GM21529 (cell line): ENCODE measurements at regions not wholly inside any gene's neighbourhood (a gene's known extent, or its start where the extent isn't known, plus 50 kb on each side); places are given as distances from the start of the nearest gene placed in this dataset.
"Not testable (repeated sequence)": the region's sequence is repeated elsewhere in the genome, so short reads cannot be mapped to it uniquely, and the experiment has no call there.

Experiments used
- ATAC-seq: cut with Tn5 transposase; IDR thresholded peaks from one replicate; pipeline ENCODE4 v1.9.1; 2021; ENCODE audit not compliant: unreplicated experiment

- ATAC-seq: no peak
Observed at GRCh38 chr12:114812858-114813761, 129.1 kb upstream of the TBX3 start.

GRCh38 chr12:114812384-114812783, 128.4 kb upstream of the TBX3 start:
- ATAC-seq: no peak

- ATAC-seq: no peak
Observed at GRCh38 chr12:114809097-114809496, 125.1 kb upstream of the TBX3 start.

- not testable (repeated sequence) for ATAC-seq
Observed at GRCh38 chr12:114801381-114801780, 117.4 kb upstream of the TBX3 start.

GRCh38 chr12:114800566-114800965, 116.6 kb upstream of the TBX3 start:
- ATAC-seq: not testable (repeated sequence)

- ATAC-seq: no peak
Observed at GRCh38 chr12:114799574-114800487, 115.9 kb upstream of the TBX3 start.

- ATAC-seq: no peak
Observed at GRCh38 chr12:114794049-114794558, 110.1 kb upstream of the TBX3 start.

- ATAC-seq: no peak
Observed at GRCh38 chr12:114790276-114790675, 106.3 kb upstream of the TBX3 start.

GRCh38 chr12:114789821-114790220, 105.8 kb upstream of the TBX3 start:
- no peak for ATAC-seq

- ATAC-seq: no peak
Observed at GRCh38 chr12:114789276-114789675, 105.3 kb upstream of the TBX3 start.

- ATAC-seq: no peak
Observed at GRCh38 chr12:114784526-114784925, 100.6 kb upstream of the TBX3 start.

GRCh38 chr12:114783089-114783618, 99.2 kb upstream of the TBX3 start:
- no peak for ATAC-seq

GRCh38 chr12:114780746-114781399, 96.9 kb upstream of the TBX3 start:
- no peak for ATAC-seq

- no peak for ATAC-seq
Observed at GRCh38 chr12:114779647-114780046, 95.7 kb upstream of the TBX3 start.

GRCh38 chr12:114779186-114779585, 95.2 kb upstream of the TBX3 start:
- ATAC-seq: no peak

- ATAC-seq: no peak
Observed at GRCh38 chr12:114776731-114777442, 92.9 kb upstream of the TBX3 start.

- no peak for ATAC-seq
Observed at GRCh38 chr12:114774699-114775098, 90.7 kb upstream of the TBX3 start.

- ATAC-seq: no peak
Observed at GRCh38 chr12:114774197-114774596, 90.2 kb upstream of the TBX3 start.

- ATAC-seq: no peak
Observed at GRCh38 chr12:114770323-114770722, 86.3 kb upstream of the TBX3 start.

- ATAC-seq: no peak
Observed at GRCh38 chr12:114769634-114770033, 85.7 kb upstream of the TBX3 start.
